ENCODE measurements at regions not wholly inside any gene's neighbourhood (a gene's known extent, or its start where the extent isn't known, plus 50 kb on each side); places are given as distances from the start of the nearest gene placed in this dataset.

- Histone ChIP-seq H3K4me3 (no peak overlapping the region), H3K4me1 (peaks cover 41% of the 10 kb centered on the region), H3K4me2 (peak overlapping the region; percentile 74), H3K27ac (peak overlapping the region; percentile 80 to 87), H3K9me3 (no peaks in the 10 kb centered on the region)
- 96% methylated on average over 6 of the region's 6 CpGs for WGBS (ENCODE audit: missing lambda C conversion rate)
- TF ChIP-seq, protein P1, sequence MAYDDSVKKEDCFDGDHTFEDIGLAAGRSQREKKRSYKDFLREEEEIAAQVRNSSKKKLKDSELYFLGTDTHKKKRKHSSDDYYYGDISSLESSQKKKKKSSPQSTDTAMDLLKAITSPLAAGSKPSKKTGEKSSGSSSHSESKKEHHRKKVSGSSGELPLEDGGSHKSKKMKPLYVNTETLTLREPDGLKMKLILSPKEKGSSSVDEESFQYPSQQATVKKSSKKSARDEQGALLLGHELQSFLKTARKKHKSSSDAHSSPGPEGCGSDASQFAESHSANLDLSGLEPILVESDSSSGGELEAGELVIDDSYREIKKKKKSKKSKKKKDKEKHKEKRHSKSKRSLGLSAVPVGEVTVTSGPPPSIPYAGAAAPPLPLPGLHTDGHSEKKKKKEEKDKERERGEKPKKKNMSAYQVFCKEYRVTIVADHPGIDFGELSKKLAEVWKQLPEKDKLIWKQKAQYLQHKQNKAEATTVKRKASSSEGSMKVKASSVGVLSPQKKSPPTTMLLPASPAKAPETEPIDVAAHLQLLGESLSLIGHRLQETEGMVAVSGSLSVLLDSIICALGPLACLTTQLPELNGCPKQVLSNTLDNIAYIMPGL (CRISPR knock-in tag; IDR thresholded peaks at IDR 0.05; ENCODE audit: borderline replicate concordance), result no peak
- TF ChIP-seq NR3C1 (IDR thresholded peaks at IDR 0.05) (no peak), ZSCAN20 (CRISPR knock-in tag; IDR thresholded peaks at IDR 0.05) (no peak), RARB (CRISPR knock-in tag; IDR thresholded peaks at IDR 0.05) (no peak), CHD2 (IDR thresholded peaks at IDR 0.05; ENCODE audit: low read length, partially characterized antibody) (no peak), PHF8 (IDR thresholded peaks at IDR 0.05; ENCODE audit: borderline replicate concordance, low read depth) (no peak), CBX2 (IDR thresholded peaks at IDR 0.05; ENCODE audit: borderline replicate concordance, low read depth) (no peak), ATOH8 (CRISPR knock-in tag; IDR thresholded peaks at IDR 0.05; ENCODE audit: low read depth) (no peak), POLR2AphosphoS2 (conservative IDR thresholded peaks at IDR 0.05; ENCODE audit: low read length) (no peak), RCOR1 (IDR thresholded peaks at IDR 0.05; ENCODE audit: low read depth, low read length) (no peak), SREBF2 (IDR thresholded peaks at IDR 0.05) (no peak), HDAC2 (IDR thresholded peaks at IDR 0.05) (no peak), ESRRA (IDR thresholded peaks at IDR 0.05; ENCODE audit: borderline replicate concordance, low read length) (no peak)
- ATAC-seq, result no peak
- no peak for FAIRE-seq
- DNase-seq (ENCODE audit: low read depth in 1 of 2, low spot score in 1 of 2), result no peak
- CTCF ChIA-PET, result interaction anchor here (1.1 to 6.2 kb wide), 6 partner anchors 9 to 21 kb away, joined by 4 to 83 read pairs (median 7); no protein-coding TSS in a partner anchor
- POLR2A ChIA-PET, result interaction anchor here (1.0 to 1.1 kb wide), 2 partner anchors 10 kb away, joined by 3 to 5 read pairs; no protein-coding TSS in a partner anchor
Observed at GRCh38 chr11:32313477-32313876, 121.9 kb downstream of the WT1 start.

- Histone ChIP-seq H3K9me3 (no peaks in the 10 kb centered on the region), H3K4me1 (peaks cover 31% of the 10 kb centered on the region), H3K27ac (no peak overlapping the region), H3K4me3 (no peak overlapping the region), H3K4me2 (no peak overlapping the region)
- 78% methylated on average over 4 of the region's 4 CpGs for WGBS (ENCODE audit: missing lambda C conversion rate)
- ChIA-PET POLR2A (no interaction called here), CTCF (interaction anchor here (0.8 to 6.2 kb wide), 5 partner anchors 10 to 18 kb away, joined by 3 to 83 read pairs (median 3); no protein-coding TSS in a partner anchor)
- DNase-seq (ENCODE audit: low read depth in 1 of 2, low spot score in 1 of 2) (no peak), ATAC-seq (no peak), FAIRE-seq (no peak)
- peak; percentile 82 for TF ChIP-seq MAFK (IDR thresholded peaks at IDR 0.05; ENCODE audit: partially characterized antibody)
- TF ChIP-seq NPAS2 (CRISPR knock-in tag; IDR thresholded peaks at IDR 0.05; ENCODE audit: borderline replicate concordance), result no peak
Observed at GRCh38 chr11:32315121-32315520, 120.2 kb downstream of the WT1 start.

DNA sequence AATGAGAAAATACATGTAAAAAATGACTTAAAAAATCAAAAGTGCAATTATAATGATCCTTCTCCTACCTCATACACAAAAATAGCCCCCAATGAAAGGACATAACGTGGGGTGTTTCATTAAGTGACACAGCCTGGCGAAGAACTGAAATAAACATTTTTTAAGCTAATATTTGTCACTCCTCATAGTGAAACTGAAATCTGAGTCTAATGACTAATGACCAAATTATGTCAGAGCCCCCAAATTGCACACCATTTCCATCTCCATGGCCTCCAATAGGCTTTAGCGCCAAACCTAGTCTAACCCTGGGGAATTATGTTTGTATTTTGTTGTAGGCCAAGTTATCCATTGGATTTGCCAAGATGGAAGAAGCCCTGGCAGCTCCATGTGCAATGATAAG lies 119.1 kb downstream of the WT1 start:
- DNase-seq (ENCODE audit: low read depth in 1 of 2, low spot score in 1 of 2) (no peak), ATAC-seq (no peak), FAIRE-seq (no peak)
- CTCF ChIA-PET, result interaction anchor here (0.5 to 6.2 kb wide), 6 partner anchors 9 to 1007 kb away, joined by 3 to 83 read pairs (median 4); no protein-coding TSS in a partner anchor
- Histone ChIP-seq H3K4me1 (peaks cover 20% of the 10 kb centered on the region), H3K4me2 (no peak overlapping the region), H3K27ac (no peak overlapping the region), H3K9me3 (no peaks in the 10 kb centered on the region), H3K4me3 (no peak overlapping the region)
- no peak for TF ChIP-seq HOXB13 (CRISPR knock-in tag; IDR thresholded peaks at IDR 0.05; ENCODE audit: low read depth)
- no peak for TF ChIP-seq CHD4 (IDR thresholded peaks at IDR 0.05; ENCODE audit: borderline replicate concordance)
- TF ChIP-seq NR3C1 (IDR thresholded peaks at IDR 0.05), result no peak
- no peak for TF ChIP-seq CEBPB (IDR thresholded peaks at IDR 0.05)
- TF ChIP-seq CBX8 (IDR thresholded peaks at IDR 0.05), result no peak
- TF ChIP-seq, protein P2, sequence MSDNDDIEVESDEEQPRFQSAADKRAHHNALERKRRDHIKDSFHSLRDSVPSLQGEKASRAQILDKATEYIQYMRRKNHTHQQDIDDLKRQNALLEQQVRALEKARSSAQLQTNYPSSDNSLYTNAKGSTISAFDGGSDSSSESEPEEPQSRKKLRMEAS (IDR thresholded peaks at IDR 0.05), result no peak
- TF ChIP-seq ATOH8 (CRISPR knock-in tag; IDR thresholded peaks at IDR 0.05; ENCODE audit: low read depth), result no peak
- TF ChIP-seq, protein P1 (CRISPR knock-in tag; IDR thresholded peaks at IDR 0.05; ENCODE audit: borderline replicate concordance), result no peak
- no peak for TF ChIP-seq RAD21 (conservative IDR thresholded peaks at IDR 0.05 in 1 of 2, IDR thresholded peaks at IDR 0.05 in 1 of 2)
- TF ChIP-seq CBX2 (IDR thresholded peaks at IDR 0.05; ENCODE audit: borderline replicate concordance, low read depth), result no peak
- TF ChIP-seq KDM1A (IDR thresholded peaks at IDR 0.05; ENCODE audit: low read depth), result no peak
- 59% methylated on average over 3 of the region's 3 CpGs for WGBS (ENCODE audit: missing lambda C conversion rate)
- POLR2A ChIA-PET, result interaction anchor here (0.6 kb wide), 1 partner anchor 291 kb away, joined by 9 read pairs; no protein-coding TSS in a partner anchor

All from A549 (cell line).